Ascending aorta (tissue), 2 donors: ENCODE measurements at regions not wholly inside any gene's neighbourhood (a gene's known extent, or its start where the extent isn't known, plus 50 kb on each side); places are given as distances from the start of the nearest gene placed in this dataset.

ENCODE experiments used
- DNase-seq, 2 donors: peaks; one replicate each; pipeline ENCODE4 v3.0.0-alpha.2; 2019; ENCODE audit warnings: low spot score in 2 of 2
- H3K27ac ChIP-seq, 2 donors: fragments of 200-600 bp; sonication (generic); one replicate each; pipeline ENCODE4 v1.5.1; 2016 to 2017; ENCODE audit warnings: mild to moderate bottlenecking in 1 of 2
- H3K27me3 ChIP-seq: fragments of 200-600 bp; sonication (generic); one replicate; pipeline ENCODE4 v1.5.1; 2017
- H3K36me3 ChIP-seq, 2 donors: fragments of 200-600 bp; sonication (generic); one replicate each; pipeline ENCODE4 v1.5.1; 2016
- H3K4me1 ChIP-seq, 2 donors: fragments of 200-600 bp; sonication (generic); one replicate each; pipeline ENCODE4 v1.5.1; 2016 to 2017; ENCODE audit warnings: mild to moderate bottlenecking in 1 of 2
- H3K4me3 ChIP-seq, 2 donors: fragments of 200-600 bp; sonication (generic); one replicate each; pipeline ENCODE4 v1.5.1; 2016 to 2017; ENCODE audit warnings: mild to moderate bottlenecking in 1 of 2
- H3K9me3 ChIP-seq, 2 donors: fragments of 200-600 bp; sonication (generic); one replicate each; pipeline ENCODE4 v1.5.1; 2016
- intact Hi-C: fragments of 100-400 bp; cut with DNase I; formaldehyde crosslinking; loops from one replicate; pipeline ENCODE4 v1.15.1; 2023
- TF ChIP-seq, protein P1 (sequence below), 3 experiments: fragments of 200-600 bp in 2 of 3; fragments of 450-650 bp in 1 of 3; sonication (generic) in 2 of 3; IDR thresholded peaks; one replicate each; pipeline ENCODE4 v1.5.1; 2016 to 2019; ENCODE audit warnings: antibody characterized with exemption in 3 of 3, mild to moderate bottlenecking in 1 of 3, moderate library complexity in 1 of 3

DNA sequence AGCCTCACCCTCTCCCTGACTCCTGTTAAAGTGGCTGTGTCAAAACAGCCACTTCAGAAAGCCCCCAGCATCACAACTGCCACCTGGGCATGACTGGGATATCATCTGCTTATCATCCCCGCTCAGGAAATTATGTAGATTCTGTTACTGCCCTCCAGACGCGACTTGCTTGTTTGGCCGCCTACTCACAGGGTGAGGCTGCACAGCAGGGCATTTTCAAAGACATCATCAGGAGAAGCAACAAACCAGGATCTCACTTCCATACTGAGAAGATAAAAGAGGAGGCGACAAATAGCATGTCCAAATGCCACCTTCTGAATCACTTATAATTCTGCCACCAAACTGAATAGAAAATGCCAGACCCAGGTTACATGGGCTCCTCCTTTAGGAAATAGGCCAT, 94.8 kb downstream of the MIS18A start:
- H3K27me3 ChIP-seq: no peaks in the 10 kb centered on the region
- H3K4me3 ChIP-seq: no peak overlapping the region
- H3K9me3 ChIP-seq: no peaks in the 10 kb centered on the region
- no peaks in the 10 kb centered on the region for H3K4me1 ChIP-seq
- no peak overlapping the region for H3K27ac ChIP-seq
- DNase-seq: no peak
- intact Hi-C loops: no loop called here
- H3K36me3 ChIP-seq: no peaks in the 10 kb centered on the region
- TF ChIP-seq, protein P1, sequence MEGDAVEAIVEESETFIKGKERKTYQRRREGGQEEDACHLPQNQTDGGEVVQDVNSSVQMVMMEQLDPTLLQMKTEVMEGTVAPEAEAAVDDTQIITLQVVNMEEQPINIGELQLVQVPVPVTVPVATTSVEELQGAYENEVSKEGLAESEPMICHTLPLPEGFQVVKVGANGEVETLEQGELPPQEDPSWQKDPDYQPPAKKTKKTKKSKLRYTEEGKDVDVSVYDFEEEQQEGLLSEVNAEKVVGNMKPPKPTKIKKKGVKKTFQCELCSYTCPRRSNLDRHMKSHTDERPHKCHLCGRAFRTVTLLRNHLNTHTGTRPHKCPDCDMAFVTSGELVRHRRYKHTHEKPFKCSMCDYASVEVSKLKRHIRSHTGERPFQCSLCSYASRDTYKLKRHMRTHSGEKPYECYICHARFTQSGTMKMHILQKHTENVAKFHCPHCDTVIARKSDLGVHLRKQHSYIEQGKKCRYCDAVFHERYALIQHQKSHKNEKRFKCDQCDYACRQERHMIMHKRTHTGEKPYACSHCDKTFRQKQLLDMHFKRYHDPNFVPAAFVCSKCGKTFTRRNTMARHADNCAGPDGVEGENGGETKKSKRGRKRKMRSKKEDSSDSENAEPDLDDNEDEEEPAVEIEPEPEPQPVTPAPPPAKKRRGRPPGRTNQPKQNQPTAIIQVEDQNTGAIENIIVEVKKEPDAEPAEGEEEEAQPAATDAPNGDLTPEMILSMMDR (IDR thresholded peaks at IDR 0.05): no peak

DNA sequence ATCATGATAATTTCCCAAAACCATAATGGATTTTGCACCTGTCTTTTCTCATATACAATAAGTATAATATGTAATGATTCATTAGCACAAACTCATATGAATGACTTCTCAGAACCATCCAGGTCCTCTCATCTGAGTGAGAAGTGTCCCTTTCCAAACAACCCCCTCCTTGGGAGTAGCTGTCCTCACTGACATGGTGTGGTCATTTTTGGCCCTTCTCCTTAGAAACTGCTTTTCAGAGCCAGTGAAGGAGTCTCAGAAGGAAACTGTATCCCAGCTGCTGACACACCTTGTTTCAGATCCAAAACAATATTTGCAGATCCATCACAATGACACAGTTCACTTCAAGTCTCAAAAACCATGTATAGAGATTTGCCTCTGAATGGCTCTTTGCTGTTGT, 95.5 kb downstream of the MIS18A start:
- no peaks in the 10 kb centered on the region for H3K27me3 ChIP-seq
- no peak overlapping the region for H3K27ac ChIP-seq
- no peak overlapping the region for H3K4me3 ChIP-seq
- intact Hi-C loops: no loop called here
- no peaks in the 10 kb centered on the region for H3K36me3 ChIP-seq
- TF ChIP-seq, protein P1 (IDR thresholded peaks at IDR 0.05): no peak
- no peaks in the 10 kb centered on the region for H3K4me1 ChIP-seq
- H3K9me3 ChIP-seq: no peaks in the 10 kb centered on the region
- no peak for DNase-seq

DNA sequence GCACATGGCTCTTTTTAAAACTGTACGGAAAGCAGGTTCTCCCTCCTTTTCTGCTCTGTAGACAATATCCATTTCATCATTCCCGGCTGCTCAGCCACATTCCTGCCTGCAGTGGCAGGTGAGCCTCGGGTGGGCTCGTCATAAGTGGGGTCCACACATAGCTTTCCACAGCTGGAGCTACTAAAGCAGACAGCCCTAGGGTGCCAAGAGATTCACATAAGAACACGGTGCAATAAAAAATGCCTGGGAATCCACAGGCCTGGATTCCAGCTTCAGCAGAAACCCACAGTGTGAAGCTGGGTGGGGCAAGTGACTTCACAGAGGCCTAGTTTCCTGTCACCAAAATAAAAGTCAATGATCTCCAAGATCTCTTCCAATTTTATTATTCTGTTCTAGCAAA, 96.4 kb downstream of the MIS18A start:
- H3K4me1 ChIP-seq: no peaks in the 10 kb centered on the region
- H3K27ac ChIP-seq: no peak overlapping the region
- no peaks in the 10 kb centered on the region for H3K36me3 ChIP-seq
- no peak overlapping the region for H3K4me3 ChIP-seq
- DNase-seq: no peak
- no peaks in the 10 kb centered on the region for H3K9me3 ChIP-seq
- TF ChIP-seq, protein P1 (IDR thresholded peaks at IDR 0.05): no peak
- intact Hi-C loops: no loop called here
- no peaks in the 10 kb centered on the region for H3K27me3 ChIP-seq

DNA sequence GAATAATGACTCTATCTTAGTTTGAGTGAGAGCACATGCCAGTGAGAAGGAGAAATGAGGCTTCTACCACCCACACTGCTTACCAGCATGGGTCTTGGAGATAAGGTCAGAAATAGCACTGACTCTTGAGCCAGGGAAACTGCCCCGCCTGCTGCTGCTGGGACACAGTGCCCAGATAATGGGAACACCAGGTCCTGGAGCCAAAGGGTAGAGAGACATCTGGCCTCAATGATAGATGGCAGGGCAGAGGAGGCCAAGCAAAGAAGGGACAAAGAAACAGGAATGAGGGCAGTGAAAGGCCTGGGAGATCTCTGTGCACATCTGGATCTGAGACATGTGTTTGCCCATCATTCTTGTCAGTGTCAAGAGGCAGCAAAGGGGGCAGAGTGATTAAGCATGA, 97.4 kb downstream of the MIS18A start:
- Histone ChIP-seq H3K9me3 (no peaks in the 10 kb centered on the region), H3K4me3 (no peak overlapping the region), H3K27ac (no peak overlapping the region), H3K36me3 (no peaks in the 10 kb centered on the region), H3K27me3 (no peaks in the 10 kb centered on the region), H3K4me1 (no peaks in the 10 kb centered on the region)
- TF ChIP-seq, protein P1 (IDR thresholded peaks at IDR 0.05): no peak
- DNase-seq: no peak
- intact Hi-C loops: no loop called here

DNA sequence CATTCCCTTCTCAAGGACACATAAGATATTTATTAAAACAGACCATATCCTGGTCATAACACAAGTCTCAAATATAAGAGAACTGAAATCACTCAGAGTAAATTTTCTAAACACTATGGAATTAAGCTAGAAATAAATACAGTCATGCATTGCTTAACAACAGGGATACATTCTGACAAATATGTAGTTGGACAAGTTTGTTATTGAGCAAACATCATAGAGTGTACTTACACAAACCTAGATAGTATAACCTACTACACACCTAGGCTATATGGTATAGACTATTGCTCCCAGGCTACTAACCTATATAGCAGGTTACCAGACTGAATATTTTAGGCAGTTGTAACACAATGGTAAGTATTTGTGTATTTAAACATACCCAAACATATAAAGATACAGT, 104.0 kb downstream of the MIS18A start:
- no peak overlapping the region for H3K27ac ChIP-seq
- H3K4me3 ChIP-seq: no peak overlapping the region
- H3K9me3 ChIP-seq: no peaks in the 10 kb centered on the region
- no peak for DNase-seq
- H3K27me3 ChIP-seq: no peaks in the 10 kb centered on the region
- no peaks in the 10 kb centered on the region for H3K4me1 ChIP-seq
- TF ChIP-seq, protein P1 (IDR thresholded peaks at IDR 0.05): no peak
- intact Hi-C loops: no loop called here
- H3K36me3 ChIP-seq: no peaks in the 10 kb centered on the region

DNA sequence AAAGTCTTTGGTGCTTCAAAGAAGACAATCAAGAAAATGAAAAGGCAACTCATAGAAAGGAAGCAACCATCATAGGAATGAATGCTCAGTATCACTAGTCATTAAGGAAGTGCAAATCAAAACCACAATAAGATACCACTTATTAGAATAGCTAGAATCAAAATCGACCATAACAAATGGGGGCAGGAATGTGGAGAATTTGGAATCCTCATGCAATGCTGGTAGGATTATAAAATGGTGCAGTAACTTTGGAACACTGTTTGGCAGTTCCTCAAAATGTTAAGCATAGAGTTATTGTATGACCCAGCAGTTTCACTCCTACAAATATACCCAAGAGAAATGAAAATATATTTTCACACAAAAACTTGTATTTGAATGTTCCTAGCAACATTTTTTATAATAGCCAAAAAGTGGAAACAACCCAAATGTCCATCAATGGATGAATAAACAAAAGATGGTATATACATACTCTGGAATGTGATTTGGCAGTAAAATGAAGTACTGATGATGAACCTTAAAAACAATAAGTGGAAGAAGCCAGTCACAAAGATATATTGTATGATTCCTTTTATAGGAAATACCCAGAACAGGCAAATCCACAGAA, 105.6 kb downstream of the MIS18A start:
- no peaks in the 10 kb centered on the region for H3K4me1 ChIP-seq
- no peak for DNase-seq
- intact Hi-C loops: no loop called here
- no peak overlapping the region for H3K27ac ChIP-seq
- H3K9me3 ChIP-seq: no peaks in the 10 kb centered on the region
- TF ChIP-seq, protein P1 (IDR thresholded peaks at IDR 0.05): no peak
- H3K4me3 ChIP-seq: no peak overlapping the region
- no peaks in the 10 kb centered on the region for H3K27me3 ChIP-seq
- H3K36me3 ChIP-seq: no peaks in the 10 kb centered on the region
